H1 (cell line): ENCODE measurements at regions not wholly inside any gene's neighbourhood (a gene's known extent, or its start where the extent isn't known, plus 50 kb on each side); places are given as distances from the start of the nearest gene placed in this dataset.

Experiments used
- CTCF ChIA-PET: fragments of 300-600 bp; sonication (Branson Sonifier 250); formaldehyde crosslinking; loops from one replicate; lab custom pipeline; 2021; ENCODE audit not compliant: partially characterized antibody; lab: Charles Lee
- POLR2A ChIA-PET: fragments of 300-600 bp; sonication (Branson Sonifier 250); formaldehyde crosslinking; loops from one replicate; lab custom pipeline; 2021; ENCODE audit warnings: inconsistent platforms; ENCODE audit not compliant: partially characterized antibody; lab: Charles Lee
- DNase-seq, 2 experiments: peaks; one replicate each; pipeline versions ENCODE4 v3.0.0 to v3.0.0-alpha.2; 2010 to 2022; ENCODE audit warnings: low spot score in 2 of 2, low read depth in 1 of 2, mixed read lengths in 1 of 2
- FAIRE-seq: peaks from 2 replicates; lab custom pipeline; 2011; peaks lifted over from hg19 to GRCh38; lab: Jason Lieb, UNC
- H2AFZ ChIP-seq: 2 replicates; pipeline ENCODE4 v1.8.1; 2012; ENCODE audit warnings: low read length, inconsistent platforms
- H2AK5ac ChIP-seq: 2 replicates; pipeline ENCODE4 v1.6.1; 2013; ENCODE audit warnings: low read depth, low read length
- H2BK120ac ChIP-seq: replicated peaks from 2 replicates; pipeline ENCODE3; 2013; ENCODE audit warnings: low read depth, low read length, inconsistent platforms
- H2BK12ac ChIP-seq: 2 replicates; pipeline ENCODE4 v1.6.1; 2013; ENCODE audit warnings: low read depth, low read length
- H2BK15ac ChIP-seq: 2 replicates; pipeline ENCODE4 v1.6.1; 2013; ENCODE audit warnings: low read length
- H2BK20ac ChIP-seq: 2 replicates; pipeline ENCODE4 v1.6.1; 2013; ENCODE audit warnings: low read length
- H2BK5ac ChIP-seq: 2 replicates; pipeline ENCODE4 v1.6.1; 2013; ENCODE audit warnings: low read depth, low read length
- H3K14ac ChIP-seq: 2 replicates; pipeline ENCODE4 v1.6.1; 2013; ENCODE audit warnings: inconsistent platforms; ENCODE audit not compliant: insufficient read length
- H3K18ac ChIP-seq: 2 replicates; pipeline ENCODE4 v1.6.1; 2013; ENCODE audit warnings: low read length; ENCODE audit errors: extremely low read depth
- H3K23ac ChIP-seq: 2 replicates; pipeline ENCODE4 v1.6.1; 2013; ENCODE audit warnings: inconsistent platforms; ENCODE audit not compliant: insufficient read length
- H3K23me2 ChIP-seq: 2 replicates; pipeline ENCODE4 v1.6.1; 2013; ENCODE audit warnings: low read depth, low read length
- H3K27ac ChIP-seq: 2 replicates; pipeline ENCODE4 v1.6.1; 2011; ENCODE audit warnings: low read depth, low read length, inconsistent platforms
- H3K27me3 ChIP-seq, 4 experiments: replicated peaks in 1 of 4; 1 replicate in 1 of 4; 2 replicates in 3 of 4; pipeline versions ENCODE4 v1.6.1 to v1.8.1; 2011 to 2013; ENCODE audit warnings: low read length in 3 of 4, mild to moderate bottlenecking in 3 of 4, inconsistent platforms in 2 of 4, mixed read lengths in 2 of 4, moderate library complexity in 1 of 4; ENCODE audit not compliant: control insufficient read depth in 3 of 4, insufficient read depth in 3 of 4; ENCODE audit errors: extremely low read depth in 1 of 4
- H3K36me3 ChIP-seq, 4 experiments: 2 replicates each; pipeline versions ENCODE4 v1.6.1 to v1.8.1; 2011 to 2013; ENCODE audit warnings: mild to moderate bottlenecking in 4 of 4, low read length in 3 of 4, moderate library complexity in 2 of 4, control low read depth in 1 of 4, inconsistent platforms in 1 of 4; ENCODE audit not compliant: insufficient read depth in 4 of 4, control insufficient read depth in 2 of 4
- H3K4ac ChIP-seq: replicated peaks from 2 replicates; pipeline ENCODE3; 2013; ENCODE audit warnings: low read length, low read depth, mixed read lengths, inconsistent platforms; ENCODE audit not compliant: insufficient read length
- H3K4me1 ChIP-seq, 4 experiments: replicated peaks in 1 of 4; 1 replicate in 1 of 4; 2 replicates in 3 of 4; pipeline versions ENCODE4 v1.6.1 to v1.8.1; 2011 to 2013; ENCODE audit warnings: low read length in 3 of 4, inconsistent platforms in 2 of 4, mixed read lengths in 1 of 4; ENCODE audit not compliant: insufficient read depth in 4 of 4, control insufficient read depth in 3 of 4
- H3K4me2 ChIP-seq, 2 experiments: 2 replicates each; pipeline versions ENCODE4 v1.6.1 to v1.8.1; 2011 to 2013; ENCODE audit warnings: low read depth in 2 of 2, low read length in 2 of 2, control low read depth in 1 of 2, inconsistent platforms in 1 of 2, mild to moderate bottlenecking in 1 of 2; ENCODE audit not compliant: insufficient read depth in 1 of 2
- H3K4me3 ChIP-seq, 4 experiments: fragments of 200-600, 300-600 bp in 1 of 4; sonication (generic), shearing (Covaris generic), sonication (Bioruptor Twin) in 1 of 4; 2 replicates each; pipeline versions ENCODE4 v1.5.1 to v1.8.1; 2011 to 2016; ENCODE audit warnings: low read length in 4 of 4, low read depth in 3 of 4, control low read depth in 2 of 4, inconsistent platforms in 2 of 4, mild to moderate bottlenecking in 2 of 4, mixed read lengths in 1 of 4, moderate library complexity in 1 of 4; ENCODE audit not compliant: insufficient read depth in 2 of 4; ENCODE audit errors: extremely low read depth in 1 of 4
- H3K56ac ChIP-seq: replicated peaks from 2 replicates; pipeline ENCODE3; 2013; ENCODE audit warnings: low read depth, mild to moderate bottlenecking, mixed read lengths, low read length, inconsistent platforms; ENCODE audit not compliant: insufficient read length
- H3K79me1 ChIP-seq: 2 replicates; pipeline ENCODE4 v1.6.1; 2013; ENCODE audit warnings: low read depth, low read length, control low read depth
- H3K79me2 ChIP-seq, 2 experiments: 2 replicates each; pipeline versions ENCODE4 v1.6.1 to v1.8.1; 2012 to 2013; ENCODE audit warnings: low read length in 2 of 2, mild to moderate bottlenecking in 2 of 2, inconsistent platforms in 1 of 2; ENCODE audit not compliant: insufficient read depth in 2 of 2, control insufficient read depth in 1 of 2
- H3K9ac ChIP-seq, 4 experiments: replicated peaks in 1 of 4; 1 replicate in 1 of 4; 2 replicates in 3 of 4; pipeline versions ENCODE4 v1.6.1 to v1.8.1; 2011 to 2013; ENCODE audit warnings: low read depth in 3 of 4, low read length in 3 of 4, control low read depth in 2 of 4, mild to moderate bottlenecking in 2 of 4, moderate library complexity in 2 of 4, inconsistent platforms in 1 of 4; ENCODE audit errors: extremely low read depth in 1 of 4
- H3K9me3 ChIP-seq, 2 experiments: 2 replicates each; pipeline versions ENCODE4 v1.6.1 to v1.8.1; 2012 to 2013; ENCODE audit warnings: mild to moderate bottlenecking in 2 of 2, moderate library complexity in 2 of 2, control low read depth in 1 of 2, inconsistent platforms in 1 of 2, low read depth in 1 of 2, low read length in 1 of 2, mixed read lengths in 1 of 2; ENCODE audit not compliant: insufficient read depth in 2 of 2
- H4K20me1 ChIP-seq, 2 experiments: replicated peaks in 1 of 2; 2 replicates each; pipeline versions ENCODE3 to v1.8.1; 2011 to 2013; ENCODE audit warnings: inconsistent platforms in 2 of 2, low read length in 2 of 2, mild to moderate bottlenecking in 1 of 2; ENCODE audit not compliant: insufficient read depth in 2 of 2, control insufficient read depth in 1 of 2
- H4K5ac ChIP-seq: 2 replicates; pipeline ENCODE4 v1.6.1; 2013; ENCODE audit warnings: low read length, low read depth, mixed read lengths, inconsistent platforms; ENCODE audit not compliant: insufficient read length
- H4K8ac ChIP-seq: 2 replicates; pipeline ENCODE4 v1.8.0; 2013; ENCODE audit warnings: mild to moderate bottlenecking, moderate library complexity, low read length, inconsistent platforms; ENCODE audit not compliant: insufficient read depth; ENCODE audit errors: extremely low read depth
- H4K91ac ChIP-seq: replicated peaks from 2 replicates; pipeline ENCODE3; 2013; ENCODE audit warnings: low read length, mixed read lengths, inconsistent platforms; ENCODE audit not compliant: insufficient read length
- BRCA1 ChIP-seq: IDR thresholded peaks from 2 replicates; pipeline ENCODE4 v1.6.1; 2012; ENCODE audit warnings: low read depth, low read length, improper control_type of control experiment
- CREB1 ChIP-seq: IDR thresholded peaks from 2 replicates; pipeline ENCODE4 v1.6.1; 2012; ENCODE audit warnings: inconsistent platforms
- EZH2 ChIP-seq: fragments of 200-600 bp; sonication (generic); IDR thresholded peaks from 2 replicates; pipeline ENCODE4 v1.7.1; 2012; ENCODE audit warnings: low read depth, mild to moderate bottlenecking, moderate library complexity, low read length, inconsistent platforms; ENCODE audit not compliant: severe bottlenecking
- SUZ12 ChIP-seq: fragments of 200-600 bp; sonication (generic); IDR thresholded peaks from 2 replicates; pipeline ENCODE4 v1.6.1; 2012; ENCODE audit warnings: mild to moderate bottlenecking, inconsistent platforms, low read length, moderate library complexity, mixed read lengths
- TAF7 ChIP-seq: optimal IDR thresholded peaks from 2 replicates; pipeline ENCODE3; 2011; ENCODE audit warnings: low read depth, mild to moderate bottlenecking, inconsistent platforms, low read length, moderate library complexity, borderline replicate concordance
- WGBS, 2 experiments: shearing (Covaris generic) in 1 of 2; methylation state at CpG; one replicate each; pipeline versions ENCODE4 v1.1.6 to v1.1.7; 2013 to 2015; ENCODE audit warnings: low lambda C conversion rate in 2 of 2, mixed read lengths in 2 of 2, inconsistent platforms in 1 of 2, low coverage in 1 of 2, missing lambda C conversion rate in 1 of 2; ENCODE audit not compliant: insufficient replicate concordance in 2 of 2, insufficient coverage in 1 of 2, insufficient read length in 1 of 2; ENCODE audit errors: extremely low coverage in 1 of 2, missing lambda C conversion rate in 1 of 2; 5-methylcytosine and 5-hydroxymethylcytosine counted together

DNA sequence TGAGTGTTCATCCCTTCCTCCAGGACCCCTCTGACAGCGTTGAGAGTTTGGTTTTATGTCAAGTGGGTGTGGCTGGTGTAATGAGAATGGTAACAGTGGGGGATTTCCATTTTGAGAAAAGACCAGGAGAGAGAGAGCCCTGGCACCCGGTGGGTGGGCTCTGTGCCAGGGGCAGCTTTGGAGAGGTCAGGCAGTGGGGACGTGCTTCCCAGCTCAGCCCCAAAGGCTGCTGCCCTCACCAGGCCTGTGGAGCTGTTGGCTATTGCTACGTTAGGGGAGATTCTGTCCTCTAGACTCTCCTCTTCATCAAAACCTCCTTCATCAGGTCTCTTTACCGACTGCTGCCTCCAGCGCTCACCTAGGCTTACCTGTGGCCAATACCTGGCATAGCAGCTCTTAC is 176.3 kb downstream of the PTPRU start:
- no peaks in the 10 kb centered on the region for H4K20me1 ChIP-seq
- H3K27me3 ChIP-seq: no peaks in the 10 kb centered on the region
- H4K91ac ChIP-seq: no peak overlapping the region
- H3K9me3 ChIP-seq: no peaks in the 10 kb centered on the region
- no peak overlapping the region for H4K8ac ChIP-seq
- H3K18ac ChIP-seq: no peak overlapping the region
- peak overlapping the region; percentile 14 for H3K56ac ChIP-seq
- 0 out of 2 replicates have a peak overlapping the region, but pooled peaks have one; percentile 27 for H2BK12ac ChIP-seq
- no peak overlapping the region for H3K27ac ChIP-seq
- no peaks in the 10 kb centered on the region for H3K79me2 ChIP-seq
- FAIRE-seq: no peak
- H3K79me1 ChIP-seq: no peaks in the 10 kb centered on the region
- ChIA-PET POLR2A (no interaction called here), CTCF (interaction anchor here (0.8 to 1.6 kb wide), 10 partner anchors 16 to 169 kb away, joined by 3 to 5 read pairs (median 3); no protein-coding TSS in a partner anchor)
- no peaks in the 10 kb centered on the region for H3K23me2 ChIP-seq
- no peak overlapping the region for H4K5ac ChIP-seq
- no peak overlapping the region for H2BK20ac ChIP-seq
- H2AK5ac ChIP-seq: no peak overlapping the region
- H2BK15ac ChIP-seq: 0 out of 2 replicates have a peak overlapping the region, but pooled peaks have one; percentile 23
- no peak overlapping the region for H2AFZ ChIP-seq
- no peak overlapping the region for H3K14ac ChIP-seq
- H3K4ac ChIP-seq: no peak overlapping the region
- WGBS, 2 experiments: 80% methylated on average over 6 of the region's 6 CpGs; no CpG with 5 or more reads in 1 of the 2 experiments
- peak in 1 of 2 experiments; percentile 27 for DNase-seq
- no peak overlapping the region for H3K9ac ChIP-seq
- TF ChIP-seq EZH2 (no peak), CREB1 (no peak), BRCA1 (no peak), TAF7 (no peak), SUZ12 (no peak)
- no peak overlapping the region for H2BK5ac ChIP-seq
- H3K4me2 ChIP-seq: no peak overlapping the region
- no peak overlapping the region for H3K23ac ChIP-seq
- H3K4me3 ChIP-seq: no peak overlapping the region
- no peaks in the 10 kb centered on the region for H3K36me3 ChIP-seq
- H3K4me1 ChIP-seq: peaks cover 0 to 5% (median 0%) of the 10 kb centered on the region in 4 experiments; a peak in 1 of 7 replicates
- H2BK120ac ChIP-seq: no peak overlapping the region
